Transverse colon (tissue), 4 donors: ENCODE measurements at regions not wholly inside any gene's neighbourhood (a gene's known extent, or its start where the extent isn't known, plus 50 kb on each side); places are given as distances from the start of the nearest gene placed in this dataset.

ENCODE experiments used
- POLR2A ChIP-seq: fragments of 450-650 bp; IDR thresholded peaks from one replicate; pipeline ENCODE4 v1.6.1; 2016; ENCODE audit warnings: antibody characterized with exemption, mild to moderate bottlenecking, moderate library complexity
- POLR2AphosphoS5 ChIP-seq, 3 donors: sonication (generic); formaldehyde crosslinking; IDR thresholded peaks; one replicate each; pipeline ENCODE4 v1.6.1; 2016; ENCODE audit warnings: antibody characterized with exemption in 3 of 3
- TF ChIP-seq, protein P1 (sequence below), 5 experiments: fragments of 200-600 bp in 3 of 5; fragments of 450-650 bp in 2 of 5; sonication (generic) in 3 of 5; IDR thresholded peaks; 1 replicate in 2 of 5; 2 replicates in 3 of 5; pipeline ENCODE4 v1.5.1; 2016 to 2017; ENCODE audit warnings: antibody characterized with exemption in 5 of 5, inconsistent platforms in 3 of 5, mild to moderate bottlenecking in 2 of 5, moderate library complexity in 1 of 5

DNA sequence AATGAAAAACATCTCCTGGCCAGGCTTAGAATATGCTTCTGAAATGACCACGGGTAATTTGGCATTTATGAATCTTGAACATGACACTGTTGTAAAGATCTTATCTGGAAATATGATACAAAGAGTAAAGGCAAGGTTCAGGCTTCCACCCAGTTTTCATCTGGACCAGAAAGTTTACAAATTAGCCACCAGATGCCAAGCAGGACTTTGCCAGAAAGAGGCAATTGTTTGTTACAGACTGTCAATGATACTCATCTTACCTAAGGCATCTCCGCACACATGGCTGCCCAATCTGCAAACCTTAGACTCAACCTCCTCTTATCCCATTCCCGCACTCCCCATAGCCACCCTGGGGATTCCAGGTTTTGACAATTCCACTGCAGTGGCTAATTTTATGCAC is 795.3 kb downstream of the TYW1 start:
- TF ChIP-seq, protein P1, sequence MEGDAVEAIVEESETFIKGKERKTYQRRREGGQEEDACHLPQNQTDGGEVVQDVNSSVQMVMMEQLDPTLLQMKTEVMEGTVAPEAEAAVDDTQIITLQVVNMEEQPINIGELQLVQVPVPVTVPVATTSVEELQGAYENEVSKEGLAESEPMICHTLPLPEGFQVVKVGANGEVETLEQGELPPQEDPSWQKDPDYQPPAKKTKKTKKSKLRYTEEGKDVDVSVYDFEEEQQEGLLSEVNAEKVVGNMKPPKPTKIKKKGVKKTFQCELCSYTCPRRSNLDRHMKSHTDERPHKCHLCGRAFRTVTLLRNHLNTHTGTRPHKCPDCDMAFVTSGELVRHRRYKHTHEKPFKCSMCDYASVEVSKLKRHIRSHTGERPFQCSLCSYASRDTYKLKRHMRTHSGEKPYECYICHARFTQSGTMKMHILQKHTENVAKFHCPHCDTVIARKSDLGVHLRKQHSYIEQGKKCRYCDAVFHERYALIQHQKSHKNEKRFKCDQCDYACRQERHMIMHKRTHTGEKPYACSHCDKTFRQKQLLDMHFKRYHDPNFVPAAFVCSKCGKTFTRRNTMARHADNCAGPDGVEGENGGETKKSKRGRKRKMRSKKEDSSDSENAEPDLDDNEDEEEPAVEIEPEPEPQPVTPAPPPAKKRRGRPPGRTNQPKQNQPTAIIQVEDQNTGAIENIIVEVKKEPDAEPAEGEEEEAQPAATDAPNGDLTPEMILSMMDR (IDR thresholded peaks at IDR 0.05) = no peak
- no peak for TF ChIP-seq POLR2A
- TF ChIP-seq POLR2AphosphoS5 (IDR thresholded peaks at IDR 0.05) = no peak
